ENCODE measurements at regions not wholly inside any gene's neighbourhood (a gene's known extent, or its start where the extent isn't known, plus 50 kb on each side); places are given as distances from the start of the nearest gene placed in this dataset.

DNA sequence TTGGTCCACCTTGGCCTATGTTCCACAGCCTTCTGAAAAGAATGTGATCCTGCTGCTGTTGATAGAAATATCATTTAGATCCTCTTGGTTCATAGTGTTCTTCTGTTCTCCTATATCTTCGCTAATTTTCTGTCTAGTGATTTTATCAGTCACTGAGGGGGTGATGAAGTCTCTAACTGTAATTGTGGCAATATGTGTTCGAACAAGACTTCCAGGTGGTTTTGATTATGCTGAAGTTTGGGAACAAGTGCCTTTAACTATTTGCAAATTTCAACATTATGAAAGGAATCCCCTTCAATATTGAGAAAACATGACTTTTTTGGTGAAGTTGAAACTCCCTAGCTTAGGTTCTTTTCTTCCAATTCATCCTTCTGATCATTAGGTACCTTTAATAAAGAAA, 140.4 kb downstream of the MTX2 start:
- DNase-seq, result no peak
- Mint-ChIP-seq H3K27ac (peak overlapping the region; percentile 85), H3K4me3 (no peak overlapping the region), H3K4me1 (peaks cover 38% of the 10 kb centered on the region), H3K9me3 (no peaks in the 10 kb centered on the region), H3K27me3 (ENCODE audit: low read depth, poor library complexity) (no peaks in the 10 kb centered on the region), H3K36me3 (ENCODE audit: low read depth) (no peaks in the 10 kb centered on the region)
- TF ChIP-seq, protein P1, sequence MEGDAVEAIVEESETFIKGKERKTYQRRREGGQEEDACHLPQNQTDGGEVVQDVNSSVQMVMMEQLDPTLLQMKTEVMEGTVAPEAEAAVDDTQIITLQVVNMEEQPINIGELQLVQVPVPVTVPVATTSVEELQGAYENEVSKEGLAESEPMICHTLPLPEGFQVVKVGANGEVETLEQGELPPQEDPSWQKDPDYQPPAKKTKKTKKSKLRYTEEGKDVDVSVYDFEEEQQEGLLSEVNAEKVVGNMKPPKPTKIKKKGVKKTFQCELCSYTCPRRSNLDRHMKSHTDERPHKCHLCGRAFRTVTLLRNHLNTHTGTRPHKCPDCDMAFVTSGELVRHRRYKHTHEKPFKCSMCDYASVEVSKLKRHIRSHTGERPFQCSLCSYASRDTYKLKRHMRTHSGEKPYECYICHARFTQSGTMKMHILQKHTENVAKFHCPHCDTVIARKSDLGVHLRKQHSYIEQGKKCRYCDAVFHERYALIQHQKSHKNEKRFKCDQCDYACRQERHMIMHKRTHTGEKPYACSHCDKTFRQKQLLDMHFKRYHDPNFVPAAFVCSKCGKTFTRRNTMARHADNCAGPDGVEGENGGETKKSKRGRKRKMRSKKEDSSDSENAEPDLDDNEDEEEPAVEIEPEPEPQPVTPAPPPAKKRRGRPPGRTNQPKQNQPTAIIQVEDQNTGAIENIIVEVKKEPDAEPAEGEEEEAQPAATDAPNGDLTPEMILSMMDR (IDR thresholded peaks at IDR 0.05), result no peak

DNA sequence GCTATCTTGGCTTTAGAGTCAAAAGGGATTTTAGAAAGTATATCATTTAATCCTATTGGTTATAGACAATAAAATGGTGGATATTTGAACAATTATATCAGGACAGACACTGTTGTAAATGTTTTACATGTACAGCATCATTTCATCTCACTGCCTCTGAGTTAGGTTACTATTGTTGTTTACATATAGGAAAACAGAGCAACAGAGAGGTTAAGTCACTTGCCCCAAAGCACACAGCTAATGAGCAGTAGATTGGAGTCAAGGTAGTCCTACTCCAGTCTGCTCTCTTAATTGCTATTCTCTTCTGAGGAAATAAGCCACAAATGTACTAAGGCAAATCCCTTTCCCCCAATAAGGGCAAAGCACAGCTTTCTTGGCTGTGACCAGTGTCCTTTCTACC, 142.9 kb downstream of the MTX2 start:
- TF ChIP-seq, protein P1 (IDR thresholded peaks at IDR 0.05), result no peak
- Mint-ChIP-seq H3K4me3 (no peak overlapping the region), H3K4me1 (peaks cover 63% of the 10 kb centered on the region), H3K9me3 (no peaks in the 10 kb centered on the region), H3K27me3 (ENCODE audit: low read depth, poor library complexity) (no peaks in the 10 kb centered on the region), H3K36me3 (ENCODE audit: low read depth) (no peaks in the 10 kb centered on the region), H3K27ac (no peak overlapping the region)
- DNase-seq, result no peak

DNA sequence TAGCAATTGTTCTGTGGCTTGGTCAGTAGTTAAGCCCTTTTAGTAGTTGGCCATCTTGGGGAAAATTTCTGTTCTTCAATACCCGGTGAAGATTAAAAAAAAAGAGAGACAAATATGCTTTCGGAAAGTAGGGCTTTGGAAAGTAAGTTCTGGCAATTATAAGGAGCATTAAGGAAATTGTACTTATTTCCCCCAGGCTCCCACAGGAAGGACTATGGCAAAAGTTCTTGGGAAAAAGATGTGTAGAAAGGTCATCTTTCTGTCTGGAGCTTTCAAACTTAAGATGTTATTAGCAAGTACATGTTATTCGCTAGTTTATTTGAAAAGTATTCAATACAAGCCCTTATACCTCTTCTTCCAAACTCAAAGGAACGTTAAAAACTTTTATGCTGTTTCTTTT, 144.5 kb downstream of the MTX2 start:
- Mint-ChIP-seq H3K4me1 (peaks cover 51% of the 10 kb centered on the region), H3K4me3 (no peak overlapping the region), H3K27ac (no peak overlapping the region), H3K27me3 (ENCODE audit: low read depth, poor library complexity) (no peaks in the 10 kb centered on the region), H3K36me3 (ENCODE audit: low read depth) (no peaks in the 10 kb centered on the region), H3K9me3 (no peaks in the 10 kb centered on the region)
- no peak for DNase-seq
- TF ChIP-seq, protein P1 (IDR thresholded peaks at IDR 0.05), result no peak

DNA sequence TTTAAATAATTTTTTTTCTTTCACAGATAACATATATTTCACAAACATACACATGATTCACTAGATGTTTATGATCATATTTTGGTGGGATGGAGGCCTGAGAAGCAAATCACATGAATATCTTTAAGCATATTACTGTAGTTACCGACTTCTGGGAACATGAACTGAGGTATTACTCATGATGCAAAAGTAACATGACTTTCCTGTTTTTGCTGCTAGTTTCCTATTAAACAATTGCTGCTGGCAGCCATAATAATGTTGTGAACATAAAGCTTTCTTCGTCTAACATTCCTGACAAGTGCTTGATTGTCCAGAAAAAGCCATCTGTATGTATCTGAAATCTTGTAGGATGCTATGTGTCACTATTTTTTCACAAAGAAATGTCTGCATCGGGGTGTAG, 145.4 kb downstream of the MTX2 start:
- TF ChIP-seq, protein P1 (IDR thresholded peaks at IDR 0.05), result no peak
- Mint-ChIP-seq H3K9me3 (no peaks in the 10 kb centered on the region), H3K27me3 (ENCODE audit: low read depth, poor library complexity) (no peaks in the 10 kb centered on the region), H3K4me1 (peaks cover 51% of the 10 kb centered on the region), H3K36me3 (ENCODE audit: low read depth) (no peaks in the 10 kb centered on the region), H3K27ac (peak overlapping the region; percentile 92), H3K4me3 (no peak overlapping the region)
- no peak for DNase-seq

DNA sequence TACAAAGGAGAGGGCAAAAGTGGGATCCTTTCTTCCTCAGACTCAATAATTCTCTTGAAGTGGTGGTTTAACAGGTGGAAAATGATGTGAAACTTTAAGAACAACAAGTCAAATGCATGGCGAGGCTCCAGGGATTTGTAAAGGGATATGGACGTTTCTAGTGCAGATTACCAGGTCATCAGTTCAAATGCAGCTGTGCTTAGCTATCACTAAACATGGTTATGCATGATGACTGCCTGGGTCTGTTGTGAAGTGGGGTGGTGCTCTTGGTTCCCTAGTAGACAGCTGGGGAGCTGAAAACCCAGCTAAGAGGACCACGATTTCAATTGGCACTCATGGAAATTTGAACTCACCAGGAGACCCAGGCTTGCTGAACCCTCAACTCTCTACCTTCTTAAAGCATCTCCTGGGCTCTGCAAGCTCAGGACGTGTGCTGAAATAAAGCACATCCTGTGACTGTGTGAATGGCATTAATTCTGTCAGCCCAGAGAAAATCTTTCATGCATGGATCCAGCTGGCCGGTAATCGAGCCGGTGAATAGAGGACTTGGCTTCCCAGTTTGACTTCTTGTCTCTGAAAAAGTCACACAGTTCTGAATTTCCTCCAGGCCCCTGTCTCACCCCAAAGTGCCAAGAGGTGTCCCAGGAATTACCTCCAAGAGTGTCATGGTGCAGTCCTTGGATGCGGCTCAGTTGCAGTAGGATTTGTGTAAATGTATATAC, 146.1 kb downstream of the MTX2 start:
- H3K4me1 Mint-ChIP-seq, result peaks cover 51% of the 10 kb centered on the region

More for the DNA sequence above, 146.1 kb downstream of the MTX2 start:
- DNase-seq, result no peak
- no peaks in the 10 kb centered on the region for H3K36me3 Mint-ChIP-seq (ENCODE audit: low read depth)
- H3K27ac Mint-ChIP-seq, result peak overlapping the region; percentile 92
- TF ChIP-seq, protein P1 (IDR thresholded peaks at IDR 0.05), result no peak
- no peaks in the 10 kb centered on the region for H3K27me3 Mint-ChIP-seq (ENCODE audit: low read depth, poor library complexity)
- H3K9me3 Mint-ChIP-seq, result no peaks in the 10 kb centered on the region
- peak overlapping the region; percentile 20 for H3K4me3 Mint-ChIP-seq
